Colon (tissue), 2 donors: ENCODE measurements at regions not wholly inside any gene's neighbourhood (a gene's known extent, or its start where the extent isn't known, plus 50 kb on each side); places are given as distances from the start of the nearest gene placed in this dataset.

Experiments used
- FAIRE-seq: peaks from 2 replicates; lab custom pipeline; 2012; peaks lifted over from hg19 to GRCh38; lab: Jason Lieb, UNC
- donor health status: control.
- donor health status: control.

DNA sequence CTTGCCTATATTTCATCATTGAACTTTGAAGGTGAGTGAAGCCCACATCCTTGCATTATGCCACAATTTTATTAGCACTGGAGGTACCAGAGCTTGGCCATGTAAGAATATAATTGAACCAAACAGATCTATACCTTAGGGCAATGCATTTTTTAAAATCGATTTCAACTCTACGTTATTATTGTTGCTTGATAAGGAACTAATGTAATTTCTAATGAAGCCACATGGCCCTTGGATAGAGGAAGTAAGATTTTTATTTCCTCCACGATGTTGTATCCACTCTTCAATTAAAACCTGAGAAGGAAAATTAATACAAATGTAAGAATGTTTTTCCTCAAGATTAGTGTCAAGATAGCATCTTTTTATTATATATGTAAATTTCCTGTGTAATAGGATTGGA lies 370.0 kb upstream of the EEF2KMT start:
- FAIRE-seq: no peak

DNA sequence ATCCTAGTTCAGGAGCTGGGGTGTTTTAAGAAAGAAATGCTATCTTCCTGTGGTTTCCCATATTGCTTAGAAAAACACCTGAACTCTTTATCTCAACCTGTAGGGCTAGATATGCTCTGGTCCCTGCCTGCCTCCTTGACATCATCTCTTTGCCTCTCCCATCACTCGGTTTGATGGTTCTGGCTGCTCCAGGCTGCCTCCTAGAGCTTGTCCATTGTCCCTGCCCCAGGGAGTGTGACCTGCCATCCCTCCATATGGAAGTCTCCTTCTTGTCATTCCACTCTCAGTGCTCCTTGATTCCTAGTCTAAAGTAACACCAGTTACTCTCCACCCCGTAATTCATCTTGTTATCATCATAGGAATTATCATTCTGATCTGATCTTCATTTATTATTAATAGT lies 369.0 kb upstream of the EEF2KMT start:
- FAIRE-seq: no peak

DNA sequence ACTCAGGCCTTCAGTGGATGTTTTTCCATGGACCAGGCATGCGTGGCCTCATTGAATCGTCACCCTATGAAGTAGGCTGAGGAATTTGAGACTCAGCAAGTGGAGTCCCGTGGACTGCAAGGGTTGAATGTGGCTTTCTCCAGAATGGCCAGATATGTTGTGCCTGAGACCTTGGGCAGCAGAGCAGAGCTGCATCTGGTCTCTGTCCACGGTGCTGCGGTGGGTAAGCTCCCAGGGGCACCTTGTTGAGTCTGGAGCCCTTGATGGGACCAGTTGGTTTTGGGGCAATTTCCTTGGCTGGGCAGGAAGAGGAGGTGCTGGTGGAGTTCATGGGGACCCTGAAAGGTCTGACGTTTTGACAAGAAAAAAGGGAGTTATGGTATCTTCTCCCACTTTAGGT lies 368.1 kb upstream of the EEF2KMT start:
- FAIRE-seq: no peak

DNA sequence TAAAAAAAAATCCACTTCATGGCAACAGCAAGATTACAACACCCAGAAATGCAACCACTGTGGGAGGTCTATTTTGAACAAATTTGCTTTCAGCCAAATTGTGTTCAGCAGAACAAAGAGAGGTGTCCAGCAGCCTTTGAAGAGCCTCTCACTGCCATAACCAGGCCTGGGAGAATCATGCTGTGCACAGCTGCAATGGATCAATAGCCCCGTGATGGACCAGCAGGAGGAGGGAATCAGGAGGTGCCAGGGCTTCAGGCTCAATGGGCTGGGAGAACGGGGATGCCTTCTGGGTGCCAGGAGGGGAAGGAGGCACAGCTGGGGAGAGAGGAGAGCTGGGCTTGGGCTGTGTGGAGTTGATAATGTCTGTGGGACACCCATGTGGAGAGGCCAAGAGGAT lies 366.2 kb upstream of the EEF2KMT start:
- no peak for FAIRE-seq

DNA sequence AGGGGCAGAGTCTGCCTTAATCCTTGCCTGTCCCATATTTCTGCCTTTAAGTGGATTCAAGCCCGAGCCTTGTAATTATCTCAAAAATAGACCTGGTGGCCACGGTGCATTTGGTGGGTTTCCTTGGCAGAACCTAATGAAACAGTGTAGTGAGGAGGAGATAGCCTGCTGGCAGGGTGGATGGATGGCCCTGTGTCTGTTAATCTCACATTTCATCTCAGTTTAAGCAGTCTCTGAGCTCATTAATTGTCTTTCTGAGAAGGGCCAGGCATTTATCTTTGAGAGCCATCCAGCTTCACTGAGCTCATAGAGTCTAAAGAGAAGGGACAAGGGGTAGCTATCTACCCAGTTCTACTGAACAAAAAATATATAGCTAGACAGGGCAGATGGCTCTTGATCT lies 364.0 kb upstream of the EEF2KMT start:
- no peak for FAIRE-seq

DNA sequence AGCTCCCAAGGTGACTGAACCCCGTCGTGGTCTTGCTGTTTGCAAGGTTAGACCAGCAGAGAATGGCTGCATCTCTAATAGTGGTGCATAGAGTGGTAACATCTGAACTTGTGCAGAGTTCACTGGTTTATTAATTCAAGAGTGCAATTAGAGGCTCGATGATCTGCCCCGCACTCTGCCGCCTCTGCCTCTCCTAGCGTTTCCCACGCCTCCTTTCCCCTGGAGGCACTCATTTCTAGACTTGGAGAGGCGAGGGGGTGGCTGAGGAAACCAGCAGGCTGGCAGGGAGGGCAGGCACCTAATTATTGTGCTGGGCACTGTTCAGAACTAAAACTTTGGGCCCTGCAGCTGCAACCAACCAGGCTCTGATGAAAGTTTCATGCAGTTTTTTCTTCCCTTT lies 363.5 kb upstream of the EEF2KMT start:
- no peak for FAIRE-seq

DNA sequence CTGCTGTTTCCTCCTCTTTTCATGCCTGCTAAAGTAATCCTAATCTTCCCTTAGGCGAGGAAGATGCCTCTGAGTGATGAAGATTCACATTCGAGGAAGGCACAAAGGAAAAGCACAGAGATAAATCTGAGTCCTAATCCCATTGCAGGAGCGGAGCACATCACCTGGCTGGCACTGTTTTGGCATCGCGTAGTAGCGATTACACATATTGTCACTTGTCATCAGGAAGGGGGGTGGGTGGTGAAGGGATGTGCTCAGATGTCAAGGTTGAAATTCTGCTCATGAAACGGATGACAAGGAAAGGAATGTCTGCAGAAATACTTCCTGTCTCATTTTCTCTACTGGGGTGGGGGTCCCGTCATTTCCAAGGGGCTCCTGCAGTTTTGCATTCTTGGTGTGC lies 363.1 kb upstream of the EEF2KMT start:
- FAIRE-seq: no peak

DNA sequence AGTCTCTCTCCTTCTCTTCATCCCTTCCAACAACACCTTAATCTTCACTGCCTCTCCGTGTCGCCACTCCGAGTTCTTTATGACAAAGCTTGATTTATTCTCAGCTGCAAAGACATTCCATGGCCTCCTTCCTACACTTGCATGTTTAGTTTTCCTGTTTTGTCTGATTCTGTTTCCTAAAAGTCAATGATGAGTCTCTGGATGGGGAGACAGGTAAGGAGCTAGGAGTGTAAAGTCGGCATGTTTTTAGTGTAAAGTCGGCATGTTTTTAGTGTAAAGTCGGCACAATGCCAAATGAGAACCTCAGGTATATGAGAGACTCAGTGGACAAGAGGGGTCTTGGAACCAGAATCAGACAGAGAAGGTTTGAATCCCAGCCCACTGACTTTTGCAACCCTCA lies 362.3 kb upstream of the EEF2KMT start:
- FAIRE-seq: no peak

DNA sequence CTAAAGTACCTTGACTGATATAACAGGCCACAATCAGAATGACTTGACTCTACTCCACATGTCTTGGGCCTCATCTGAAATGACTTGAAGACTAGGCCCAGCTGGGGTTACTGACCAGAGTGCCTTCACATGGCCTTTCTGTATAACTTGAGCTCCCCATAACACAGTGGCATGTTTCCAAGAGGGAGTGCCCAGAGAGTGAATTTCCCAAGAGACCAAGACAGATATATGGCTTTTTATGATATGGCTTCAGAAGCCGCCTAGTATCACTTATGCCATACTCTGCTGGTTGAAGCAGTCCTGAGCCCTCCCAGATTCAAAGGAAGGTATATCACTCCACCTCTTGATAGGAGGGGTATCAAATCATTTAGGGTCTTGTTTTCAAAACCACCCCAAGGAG lies 357.5 kb upstream of the EEF2KMT start:
- FAIRE-seq: no peak

DNA sequence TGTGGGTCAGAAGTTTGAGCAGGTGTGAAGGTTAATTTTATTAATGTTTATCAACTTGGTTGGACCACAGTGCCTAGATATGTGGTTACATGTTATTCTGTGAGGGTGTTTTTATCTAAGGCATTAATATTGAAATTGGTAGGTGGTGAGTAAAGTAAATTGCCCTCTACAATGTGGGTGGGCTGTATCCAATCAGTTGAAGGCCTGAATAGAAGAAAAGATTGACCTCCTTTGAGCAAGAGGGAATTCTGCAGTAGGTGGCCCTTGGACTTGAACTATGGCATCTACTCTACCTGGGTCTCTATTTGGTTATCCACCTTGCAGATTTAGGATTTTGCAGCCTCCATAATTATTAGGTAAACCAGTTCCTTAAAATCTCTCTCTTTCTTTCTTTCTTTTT lies 356.8 kb upstream of the EEF2KMT start:
- FAIRE-seq: no peak

DNA sequence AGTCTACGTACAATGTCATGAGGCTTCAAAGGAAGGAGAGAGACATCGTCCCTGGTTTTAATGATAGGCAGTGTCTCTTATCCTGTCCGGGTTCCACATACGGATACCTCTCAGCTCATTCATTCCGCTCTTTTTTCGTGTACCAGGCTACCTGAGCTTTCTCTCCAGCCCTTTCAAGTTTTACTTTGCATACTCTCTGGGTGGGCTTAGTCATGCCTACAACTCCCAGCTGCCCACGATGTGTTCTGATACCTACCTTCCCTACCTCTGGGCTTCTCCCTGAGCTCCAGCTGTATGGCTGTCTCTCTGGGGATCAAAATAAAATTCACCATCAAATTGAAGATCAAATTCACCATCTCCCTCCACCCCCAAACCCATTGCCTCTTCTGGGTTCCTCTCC lies 354.0 kb upstream of the EEF2KMT start:
- no peak for FAIRE-seq

DNA sequence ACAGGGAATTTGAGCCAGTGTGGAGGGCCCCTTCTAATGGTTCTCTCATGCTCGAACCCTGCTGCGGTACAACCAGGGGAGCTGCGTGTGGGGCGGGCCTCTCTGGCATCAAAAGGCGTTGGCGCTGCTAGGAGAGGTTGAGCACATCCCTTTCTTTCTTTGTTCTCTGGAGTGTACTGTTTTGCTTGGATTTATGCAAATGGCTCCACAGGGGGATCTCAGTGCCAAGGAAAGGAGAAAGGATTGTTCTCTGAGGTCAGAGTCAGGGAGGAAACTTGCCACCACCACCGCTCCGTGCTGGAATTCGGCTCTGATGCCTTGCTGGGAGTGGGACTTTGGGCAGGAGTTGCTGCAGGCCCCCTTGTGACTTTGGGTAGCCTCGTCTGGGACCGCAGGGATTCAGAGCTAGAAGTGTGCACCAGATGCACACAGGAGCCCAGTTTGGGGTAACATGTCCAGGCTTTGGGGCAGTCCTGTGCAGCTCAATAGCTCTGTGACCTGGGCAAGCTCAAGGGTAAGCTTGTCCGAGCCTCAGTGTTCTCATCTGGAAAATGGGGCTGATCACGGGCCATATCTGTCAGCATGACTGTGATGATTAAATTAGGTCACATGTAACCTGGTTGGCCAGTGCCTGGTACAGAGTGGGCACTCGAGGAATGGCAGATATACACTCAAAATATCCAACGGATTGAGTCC lies 353.0 kb upstream of the EEF2KMT start:
- FAIRE-seq: no peak

DNA sequence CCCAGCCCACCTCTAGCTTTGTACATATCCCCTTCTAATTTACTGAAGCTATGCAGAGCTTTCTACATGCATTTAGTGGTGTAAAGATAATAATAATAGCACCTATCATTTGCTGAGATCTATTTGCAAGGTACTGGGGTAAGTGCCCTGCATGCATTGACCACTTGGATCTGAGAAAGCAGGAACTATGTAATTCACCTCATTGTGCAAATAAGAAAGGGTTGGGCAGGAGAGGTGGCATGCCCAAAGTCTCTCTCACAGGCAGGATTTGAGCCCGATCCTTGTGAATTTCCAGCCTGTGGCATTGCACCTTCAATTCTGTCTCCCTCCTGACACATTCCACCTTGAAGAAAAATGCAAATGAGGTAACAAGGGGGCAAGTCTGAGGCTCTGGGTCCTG lies 352.3 kb upstream of the EEF2KMT start:
- no peak for FAIRE-seq

DNA sequence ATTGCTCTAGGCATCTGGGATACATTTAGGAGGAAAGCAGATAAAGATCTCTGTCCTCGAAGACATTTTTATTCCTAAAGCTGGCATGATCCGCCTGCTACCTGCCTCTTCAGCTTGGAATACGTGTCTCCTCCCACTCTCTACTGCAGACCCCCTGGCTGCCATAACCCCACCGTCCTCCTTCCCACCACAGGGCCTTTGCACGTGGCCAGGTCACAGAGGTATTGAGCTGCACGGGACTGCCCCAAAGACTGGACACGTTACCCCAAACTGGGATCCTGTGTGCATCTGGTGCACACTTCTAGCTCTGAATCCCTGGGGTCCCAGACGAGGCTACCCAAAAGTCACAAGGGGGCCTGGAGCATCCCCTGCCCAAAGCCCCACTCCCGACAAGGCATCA lies 351.2 kb upstream of the EEF2KMT start:
- FAIRE-seq: no peak

DNA sequence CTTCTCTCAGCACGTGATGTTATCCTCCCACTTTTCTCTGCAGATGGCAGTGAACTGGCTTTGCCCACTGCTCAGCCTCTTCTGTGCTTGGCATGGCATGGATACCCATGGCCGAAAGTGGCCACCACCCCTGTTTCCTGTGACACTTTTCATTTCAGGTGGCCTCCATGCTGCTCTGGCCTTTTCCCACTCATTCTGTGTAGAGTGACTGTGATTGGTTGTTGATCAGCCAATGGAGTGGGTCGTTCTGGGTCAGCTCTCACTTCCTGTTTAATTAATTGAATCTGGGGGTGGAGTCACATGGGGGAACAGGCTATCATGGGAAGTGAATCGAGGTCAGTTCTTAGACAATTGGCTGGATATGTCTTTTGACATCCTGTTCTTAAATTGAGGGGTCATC lies 350.1 kb upstream of the EEF2KMT start:
- no peak for FAIRE-seq

DNA sequence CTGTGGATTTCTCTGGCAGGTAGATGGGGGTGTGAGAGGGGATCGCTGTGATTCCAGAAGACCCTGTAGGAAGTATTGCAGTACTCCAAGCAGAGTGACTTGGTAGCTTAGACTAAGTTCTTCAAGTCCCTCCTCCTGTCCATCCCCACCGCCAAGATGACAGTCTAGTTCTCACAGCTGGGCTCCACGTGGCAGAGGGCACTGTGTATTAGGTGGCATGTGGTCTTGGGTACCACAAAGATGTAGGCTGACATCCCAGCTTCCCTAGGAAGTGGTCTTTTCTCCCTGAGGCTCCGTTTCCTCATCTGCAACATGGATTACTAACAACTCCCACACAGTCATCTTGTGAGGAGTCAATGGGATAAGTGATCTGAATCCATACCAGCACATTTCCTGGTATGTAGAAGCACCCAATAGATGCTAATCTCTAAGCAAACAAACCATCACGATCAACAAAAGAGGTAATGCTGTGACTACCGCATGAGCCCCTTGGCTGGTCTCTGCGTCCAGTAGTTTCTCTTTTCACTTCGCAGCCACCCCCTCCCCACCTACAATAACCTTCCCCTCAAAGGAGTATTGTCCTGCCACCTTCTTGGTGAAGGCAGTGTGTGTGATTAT lies 349.1 kb upstream of the EEF2KMT start:
- FAIRE-seq: no peak

DNA sequence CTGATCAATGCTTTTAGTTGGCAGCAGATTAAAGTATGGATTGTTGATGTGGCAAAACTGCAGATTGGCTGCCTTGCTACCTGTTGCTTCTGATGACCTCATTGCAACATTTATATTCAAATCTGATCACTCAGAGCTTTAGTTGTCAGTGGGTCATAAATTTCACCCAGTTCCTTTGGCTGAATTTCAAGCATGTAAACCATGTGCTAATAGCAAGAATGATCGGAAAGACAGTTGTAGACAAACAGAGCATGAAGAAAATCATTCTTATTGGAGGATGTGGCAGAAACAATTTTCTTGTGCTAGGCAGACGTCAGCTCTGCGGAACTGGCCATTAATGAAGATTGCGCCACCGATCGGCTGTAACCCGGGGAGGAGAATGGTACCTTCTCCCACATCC lies 346.6 kb upstream of the EEF2KMT start:
- no peak for FAIRE-seq

DNA sequence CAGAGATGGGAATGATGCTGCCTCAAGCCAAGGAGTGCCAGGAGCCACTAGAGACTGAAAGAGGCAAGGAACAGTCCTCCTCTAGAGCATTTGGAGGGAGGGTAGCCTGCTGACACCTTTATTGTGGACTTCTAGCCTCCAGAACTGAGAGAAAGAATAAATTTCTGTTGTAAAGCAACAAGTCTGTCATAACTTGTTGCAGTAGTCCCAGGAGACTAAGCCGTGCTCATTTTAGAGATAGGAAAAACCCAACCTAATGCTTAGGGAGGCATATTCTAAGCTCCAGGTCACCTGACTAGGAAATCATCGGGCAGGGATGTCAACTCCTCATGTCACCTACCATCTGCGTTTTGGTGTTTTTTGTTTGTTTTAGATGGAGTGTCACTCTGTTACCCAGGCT lies 345.4 kb upstream of the EEF2KMT start:
- FAIRE-seq: no peak

DNA sequence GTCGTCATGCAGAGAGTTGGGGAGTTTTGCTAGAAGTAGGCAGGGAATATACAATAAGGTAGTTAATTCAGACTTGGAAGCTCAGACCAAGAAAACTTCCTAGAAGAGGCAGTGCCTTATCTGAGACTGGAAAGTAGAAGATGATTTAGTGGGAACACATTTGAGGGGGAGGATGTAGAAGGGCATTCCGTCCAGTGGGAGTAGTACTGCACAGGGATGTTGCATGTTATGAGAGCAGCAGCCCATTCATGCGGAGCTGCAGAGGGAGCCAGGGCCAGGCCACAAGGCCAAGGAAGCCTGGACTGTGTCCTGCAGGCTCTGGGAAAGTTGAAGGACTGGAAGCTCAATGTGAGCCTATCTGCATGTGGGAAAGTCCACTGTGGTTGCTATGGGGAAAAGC lies 344.5 kb upstream of the EEF2KMT start:
- no peak for FAIRE-seq

DNA sequence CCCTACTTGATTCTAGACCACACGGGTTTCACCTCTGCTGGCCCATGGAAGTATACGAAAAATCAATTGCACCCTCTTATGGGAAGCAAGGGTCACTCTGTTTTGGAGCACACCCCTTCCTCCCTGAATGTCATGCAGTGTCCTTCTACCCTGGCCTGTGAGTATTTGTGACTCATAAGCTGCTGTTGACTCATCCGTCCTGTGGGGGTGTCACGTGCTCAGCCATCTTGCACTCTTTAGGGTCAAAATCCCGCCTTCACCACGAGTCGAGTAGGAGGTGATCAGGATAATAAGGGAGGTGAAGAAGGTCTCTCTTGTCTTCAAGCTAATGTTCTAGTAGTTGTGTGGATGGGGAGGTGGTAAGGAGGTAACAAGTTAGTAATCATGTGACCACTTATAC lies 341.0 kb upstream of the EEF2KMT start:
- no peak for FAIRE-seq

DNA sequence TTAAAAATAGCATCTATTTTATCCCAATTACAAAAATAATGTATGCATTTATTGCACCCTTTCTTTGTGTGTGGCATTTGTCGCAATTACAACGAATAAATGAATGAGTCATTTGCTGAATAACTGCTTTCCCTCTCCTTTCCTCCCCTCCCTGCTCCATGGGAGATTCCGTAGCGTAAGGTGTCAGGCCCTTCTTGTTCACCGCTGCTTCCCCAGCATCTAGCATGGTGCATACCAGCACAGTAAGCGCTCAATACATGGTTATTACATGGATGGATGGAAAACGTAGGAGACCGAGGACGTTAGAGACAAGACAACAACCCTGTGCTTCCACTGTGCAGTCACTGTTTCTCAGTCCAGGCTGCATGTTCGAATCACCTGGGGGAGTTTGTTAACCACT lies 336.0 kb upstream of the EEF2KMT start:
- FAIRE-seq: no peak

DNA sequence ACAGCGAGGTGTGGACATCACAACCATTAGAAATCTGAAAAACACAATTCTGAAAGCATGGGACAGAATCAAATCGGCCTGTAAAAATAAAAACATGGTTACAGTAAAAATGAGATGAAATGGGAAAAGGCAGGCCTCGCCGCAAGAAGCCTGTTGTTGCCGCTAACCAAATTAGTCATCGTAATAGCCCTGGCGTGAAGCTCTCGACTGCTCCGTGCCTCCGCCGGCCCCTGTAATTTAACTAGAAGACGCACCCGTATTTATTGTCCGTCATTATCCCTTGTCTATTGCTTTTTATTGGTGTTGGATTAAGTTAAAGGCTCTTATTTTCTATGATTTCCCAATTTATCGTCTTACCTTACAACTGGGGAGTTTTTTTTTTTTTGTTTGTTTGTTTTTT lies 334.6 kb upstream of the EEF2KMT start:
- no peak for FAIRE-seq

DNA sequence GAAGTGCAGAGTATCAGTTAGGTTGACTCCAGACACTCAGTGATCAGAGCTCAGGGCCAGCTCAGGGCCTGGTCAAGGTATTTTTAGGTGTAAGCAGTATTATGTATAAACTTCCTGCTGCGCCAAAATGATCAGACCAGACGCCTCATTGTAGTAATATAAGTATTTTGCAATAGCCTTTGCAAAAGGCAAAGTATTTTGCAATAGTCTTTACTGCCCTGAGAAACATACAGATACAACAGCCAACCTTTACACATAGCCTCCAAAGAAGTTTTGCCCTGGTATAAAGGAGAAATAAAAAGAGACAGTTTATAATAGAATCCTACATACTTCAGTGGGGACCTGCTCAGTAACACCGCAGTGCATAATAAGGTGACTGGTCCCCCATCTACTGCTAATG lies 333.0 kb upstream of the EEF2KMT start:
- no peak for FAIRE-seq

DNA sequence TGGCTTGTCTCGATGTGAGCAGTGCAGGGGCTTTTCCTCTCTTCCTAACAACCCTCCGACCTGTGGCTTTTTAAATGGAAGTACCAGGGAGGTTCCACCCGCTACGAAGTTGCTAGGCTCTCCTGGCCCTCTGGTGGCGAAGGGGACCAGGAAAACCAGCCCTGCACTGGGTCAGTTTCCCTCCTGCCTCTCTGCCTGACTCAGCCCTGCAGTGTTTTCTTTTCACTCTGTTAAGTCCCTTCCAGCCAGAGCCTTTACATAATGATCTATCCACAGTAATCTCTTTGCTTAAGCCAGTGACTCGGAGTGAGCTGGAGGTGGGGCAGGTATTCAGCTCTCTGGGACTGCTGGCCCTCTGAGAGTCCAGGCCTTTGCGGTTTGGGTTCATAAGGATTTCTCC lies 331.3 kb upstream of the EEF2KMT start:
- no peak for FAIRE-seq

DNA sequence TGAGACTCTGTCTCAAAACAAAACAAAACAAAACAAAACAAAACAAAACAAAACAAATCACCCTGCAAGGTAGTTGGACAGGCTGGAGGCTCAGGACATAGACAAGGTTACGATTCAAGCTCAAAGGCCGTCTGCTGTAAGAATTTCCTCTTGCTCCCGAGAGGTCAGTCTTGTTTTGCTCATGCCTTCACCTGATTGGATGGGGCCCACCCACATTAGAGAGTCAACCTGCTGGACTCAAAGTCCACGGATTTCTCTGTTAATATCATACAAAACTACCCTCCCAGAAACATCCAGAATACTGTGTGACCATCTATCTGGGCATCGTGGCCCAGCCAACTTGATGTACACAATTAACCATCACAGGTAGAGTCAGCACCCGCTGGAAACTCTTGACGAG lies 330.0 kb upstream of the EEF2KMT start:
- no peak for FAIRE-seq
